ENCODE measurements at regions not wholly inside any gene's neighbourhood (a gene's known extent, or its start where the extent isn't known, plus 50 kb on each side); places are given as distances from the start of the nearest gene placed in this dataset.

DNA sequence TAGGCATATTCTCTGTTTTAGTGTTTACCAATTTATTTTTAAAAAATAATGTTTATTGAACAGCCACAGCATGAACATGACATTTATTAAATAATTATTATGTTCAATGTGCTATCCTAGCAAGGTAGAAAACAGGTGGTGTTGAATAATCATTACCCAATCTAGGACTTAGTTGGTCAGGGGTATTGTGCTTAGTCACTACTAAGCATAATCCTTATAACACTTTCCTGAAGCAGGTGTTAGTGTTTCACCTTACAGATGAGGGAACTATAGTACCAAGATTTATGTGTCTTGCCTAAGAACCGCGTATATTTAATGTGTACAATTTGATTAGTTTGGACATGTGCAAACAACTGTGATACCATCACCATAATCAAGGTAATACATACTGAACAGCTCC lies 1387.2 kb upstream of the ACO1 start:
- peaks cover 10 to 12% of the 10 kb centered on the region in 2 experiments; a peak in 4 of 5 replicates for H3K9me3 Mint-ChIP-seq
- Histone ChIP-seq H3K79me2 (ENCODE audit: insufficient read depth, low read length) (no peaks in the 10 kb centered on the region), H2AK5ac (ENCODE audit: insufficient read length, low read length) (no peak overlapping the region), H3K18ac (ENCODE audit: insufficient read length, low read depth, low read length) (no peak overlapping the region), H3K4ac (ENCODE audit: low read depth, low read length) (no peak overlapping the region), H3K56ac (ENCODE audit: insufficient read length, low read depth, low read length) (no peak overlapping the region), H3K4me2 (ENCODE audit: insufficient read depth, insufficient read length, low read length) (no peak overlapping the region), H4K5ac (ENCODE audit: insufficient read length, low read depth, low read length) (no peak overlapping the region), H3K27ac (ENCODE audit: insufficient read length, low read depth, low read length) (no peak overlapping the region), H2BK120ac (ENCODE audit: low read depth, low read length, poor library complexity, severe bottlenecking) (no peak overlapping the region), H3K9ac (ENCODE audit: extremely low read depth, insufficient read length, low read length) (no peak overlapping the region), H2BK20ac (ENCODE audit: low read depth, low read length, poor library complexity, severe bottlenecking) (no peak overlapping the region), H3K79me1 (ENCODE audit: insufficient read depth, low read depth, low read length, poor library complexity, severe bottlenecking) (no peaks in the 10 kb centered on the region), H3K23me2 (ENCODE audit: insufficient read length, low read depth, low read length, poor library complexity, severe bottlenecking) (no peaks in the 10 kb centered on the region), H3K27me3 (ENCODE audit: insufficient read depth, low read length) (no peaks in the 10 kb centered on the region), H2BK5ac (ENCODE audit: insufficient read length, low read length) (no peak overlapping the region), H2BK15ac (ENCODE audit: low read depth, low read length) (no peak overlapping the region), H3K9me3 (ENCODE audit: control insufficient read depth, low read depth, low read length) (no peaks in the 10 kb centered on the region), H4K91ac (ENCODE audit: insufficient read length, low read depth, low read length) (no peak overlapping the region), H2AFZ (ENCODE audit: low read length) (no peak overlapping the region), H3K14ac (ENCODE audit: insufficient read depth, low read length) (no peak overlapping the region), H3K4me1 (ENCODE audit: insufficient read depth, low read length) (no peaks in the 10 kb centered on the region), H4K8ac (replicated peaks; ENCODE audit: insufficient read length, low read depth, low read length) (no peak overlapping the region), H4K20me1 (ENCODE audit: control insufficient read depth, insufficient read depth, insufficient read length) (no peaks in the 10 kb centered on the region), H3T11ph (ENCODE audit: low read length) (no peak overlapping the region), H3K23ac (ENCODE audit: insufficient read length, low read depth, low read length) (no peak overlapping the region), H2BK12ac (ENCODE audit: insufficient read length, low read depth, low read length) (no peak overlapping the region)
- peaks cover 7 to 12% (median 11%) of the 10 kb centered on the region in 3 experiments; a peak in 5 of 7 replicates for H3K36me3 Mint-ChIP-seq (ENCODE audit: insufficient read depth in 1 of 3, low read depth in 3 of 3)
- DNase-seq = no peak
- H3K4me1 Mint-ChIP-seq = no peaks in the 10 kb centered on the region
- H3K27ac Mint-ChIP-seq = no peak overlapping the region
- no peaks in the 10 kb centered on the region for H3K27me3 Mint-ChIP-seq (ENCODE audit: low read depth)
- TF ChIP-seq, protein P1, sequence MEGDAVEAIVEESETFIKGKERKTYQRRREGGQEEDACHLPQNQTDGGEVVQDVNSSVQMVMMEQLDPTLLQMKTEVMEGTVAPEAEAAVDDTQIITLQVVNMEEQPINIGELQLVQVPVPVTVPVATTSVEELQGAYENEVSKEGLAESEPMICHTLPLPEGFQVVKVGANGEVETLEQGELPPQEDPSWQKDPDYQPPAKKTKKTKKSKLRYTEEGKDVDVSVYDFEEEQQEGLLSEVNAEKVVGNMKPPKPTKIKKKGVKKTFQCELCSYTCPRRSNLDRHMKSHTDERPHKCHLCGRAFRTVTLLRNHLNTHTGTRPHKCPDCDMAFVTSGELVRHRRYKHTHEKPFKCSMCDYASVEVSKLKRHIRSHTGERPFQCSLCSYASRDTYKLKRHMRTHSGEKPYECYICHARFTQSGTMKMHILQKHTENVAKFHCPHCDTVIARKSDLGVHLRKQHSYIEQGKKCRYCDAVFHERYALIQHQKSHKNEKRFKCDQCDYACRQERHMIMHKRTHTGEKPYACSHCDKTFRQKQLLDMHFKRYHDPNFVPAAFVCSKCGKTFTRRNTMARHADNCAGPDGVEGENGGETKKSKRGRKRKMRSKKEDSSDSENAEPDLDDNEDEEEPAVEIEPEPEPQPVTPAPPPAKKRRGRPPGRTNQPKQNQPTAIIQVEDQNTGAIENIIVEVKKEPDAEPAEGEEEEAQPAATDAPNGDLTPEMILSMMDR (conservative IDR thresholded peaks at IDR 0.05) = no peak
- WGBS (ENCODE audit: extremely low coverage, insufficient read length, low lambda C conversion rate) = no CpG with 5 or more reads among the region's 2 CpGs
- no peak overlapping the region for H3K4me3 Mint-ChIP-seq

All from H9 (cell line).